HG03342 (cell line): ENCODE measurements at regions not wholly inside any gene's neighbourhood (a gene's known extent, or its start where the extent isn't known, plus 50 kb on each side); places are given as distances from the start of the nearest gene placed in this dataset.
"Not testable (repeated sequence)": the region's sequence is repeated elsewhere in the genome, so short reads cannot be mapped to it uniquely, and the experiment has no call there.

Source experiments
- ATAC-seq: cut with Tn5 transposase; IDR thresholded peaks from one replicate; pipeline ENCODE4 v1.9.1; 2021; ENCODE audit warnings: mild to moderate bottlenecking, moderate library complexity; ENCODE audit not compliant: unreplicated experiment

GRCh38 chr16:29355339-29356059, 51.0 kb downstream of the NPIPB11 start:
- not testable (repeated sequence) for ATAC-seq

GRCh38 chr16:29354449-29354848, 52.1 kb downstream of the NPIPB11 start:
- ATAC-seq, result not testable (repeated sequence)

- not testable (repeated sequence) for ATAC-seq
Observed at GRCh38 chr16:29352617-29352999, 53.9 kb downstream of the NPIPB11 start.

GRCh38 chr16:29351970-29352616, 54.4 kb downstream of the NPIPB11 start:
- ATAC-seq, result not testable (repeated sequence)

- not testable (repeated sequence) for ATAC-seq
Observed at GRCh38 chr16:29351271-29351969, 55.1 kb downstream of the NPIPB11 start.

GRCh38 chr16:29349966-29350365, 56.5 kb downstream of the NPIPB11 start:
- not testable (repeated sequence) for ATAC-seq

GRCh38 chr16:29348748-29349147, 57.8 kb downstream of the NPIPB11 start:
- not testable (repeated sequence) for ATAC-seq

GRCh38 chr16:29348123-29348690, 58.3 kb downstream of the NPIPB11 start:
- not testable (repeated sequence) for ATAC-seq

- ATAC-seq, result not testable (repeated sequence)
Observed at GRCh38 chr16:29346796-29347580, 59.5 kb downstream of the NPIPB11 start.

- not testable (repeated sequence) for ATAC-seq
Observed at GRCh38 chr16:29346203-29346602, 60.3 kb downstream of the NPIPB11 start.

- ATAC-seq, result not testable (repeated sequence)
Observed at GRCh38 chr16:29342937-29343336, 63.6 kb downstream of the NPIPB11 start.

GRCh38 chr16:29340779-29341438, 65.6 kb downstream of the NPIPB11 start:
- ATAC-seq, result not testable (repeated sequence)

GRCh38 chr16:29340235-29340634, 66.3 kb downstream of the NPIPB11 start:
- not testable (repeated sequence) for ATAC-seq

GRCh38 chr16:29338821-29339700, 67.5 kb downstream of the NPIPB11 start:
- peak; percentile 70 for ATAC-seq

GRCh38 chr16:29337385-29337901, 69.1 kb downstream of the NPIPB11 start:
- ATAC-seq, result not testable (repeated sequence)

- not testable (repeated sequence) for ATAC-seq
Observed at GRCh38 chr16:29335549-29335846, 71.0 kb downstream of the NPIPB11 start.

- not testable (repeated sequence) for ATAC-seq
Observed at GRCh38 chr16:29334776-29335548, 71.5 kb downstream of the NPIPB11 start.

- not testable (repeated sequence) for ATAC-seq
Observed at GRCh38 chr16:29333492-29334097, 72.9 kb downstream of the NPIPB11 start.
